GM12864 (cell line): ENCODE measurements at regions not wholly inside any gene's neighbourhood (a gene's known extent, or its start where the extent isn't known, plus 50 kb on each side); places are given as distances from the start of the nearest gene placed in this dataset.
"Not testable (repeated sequence)": the region's sequence is repeated elsewhere in the genome, so short reads cannot be mapped to it uniquely, and the experiment has no call there.

Experiments
- DNase-seq: peaks from one replicate; pipeline ENCODE4 v3.0.0-alpha.2; 2011; ENCODE audit warnings: low read depth
- H3K4me3 ChIP-seq: 2 replicates; pipeline ENCODE4 v1.5.1; 2011; ENCODE audit warnings: mild to moderate bottlenecking, low read depth, low read length, control low read depth
- TF ChIP-seq, protein P1 (sequence below): IDR thresholded peaks from 2 replicates; pipeline ENCODE4 v1.5.1; 2011; ENCODE audit warnings: low read depth, mild to moderate bottlenecking, moderate library complexity, low read length, control low read depth, inconsistent platforms; ENCODE audit errors: missing control alignments

DNA sequence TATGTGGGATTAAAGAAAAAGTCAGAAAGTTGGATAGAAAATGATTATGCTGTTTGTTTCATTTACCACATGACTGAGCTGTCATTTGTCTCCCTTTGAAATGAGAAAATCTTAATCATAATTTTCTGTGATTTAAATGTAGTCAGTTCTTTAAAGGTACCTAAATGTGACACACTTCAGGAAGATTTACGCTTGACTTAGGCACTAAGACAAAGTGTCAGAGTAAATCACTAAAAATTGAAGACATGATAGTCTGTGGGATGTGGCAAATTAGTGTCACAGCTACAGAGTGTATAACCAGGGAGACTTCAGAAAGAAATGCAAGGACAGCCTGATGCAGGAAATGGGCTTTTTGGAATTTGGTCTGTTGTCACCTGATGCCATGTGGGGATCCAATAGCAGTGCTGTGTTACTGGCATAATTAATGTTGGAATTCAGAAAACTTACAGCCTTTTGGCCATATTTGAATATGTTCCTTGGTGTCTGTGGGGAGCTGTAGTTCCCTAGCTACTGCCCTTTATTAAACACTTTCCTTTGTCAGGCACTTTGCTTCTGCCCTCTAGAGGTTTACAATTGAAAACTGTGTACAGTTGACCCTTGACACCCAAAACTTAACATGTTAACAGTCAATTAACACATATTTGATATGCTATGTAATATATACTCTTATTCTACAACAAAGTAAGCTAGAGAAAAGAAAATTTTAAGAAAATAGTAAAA, 493.8 kb downstream of the UTRN start:
- TF ChIP-seq, protein P1, sequence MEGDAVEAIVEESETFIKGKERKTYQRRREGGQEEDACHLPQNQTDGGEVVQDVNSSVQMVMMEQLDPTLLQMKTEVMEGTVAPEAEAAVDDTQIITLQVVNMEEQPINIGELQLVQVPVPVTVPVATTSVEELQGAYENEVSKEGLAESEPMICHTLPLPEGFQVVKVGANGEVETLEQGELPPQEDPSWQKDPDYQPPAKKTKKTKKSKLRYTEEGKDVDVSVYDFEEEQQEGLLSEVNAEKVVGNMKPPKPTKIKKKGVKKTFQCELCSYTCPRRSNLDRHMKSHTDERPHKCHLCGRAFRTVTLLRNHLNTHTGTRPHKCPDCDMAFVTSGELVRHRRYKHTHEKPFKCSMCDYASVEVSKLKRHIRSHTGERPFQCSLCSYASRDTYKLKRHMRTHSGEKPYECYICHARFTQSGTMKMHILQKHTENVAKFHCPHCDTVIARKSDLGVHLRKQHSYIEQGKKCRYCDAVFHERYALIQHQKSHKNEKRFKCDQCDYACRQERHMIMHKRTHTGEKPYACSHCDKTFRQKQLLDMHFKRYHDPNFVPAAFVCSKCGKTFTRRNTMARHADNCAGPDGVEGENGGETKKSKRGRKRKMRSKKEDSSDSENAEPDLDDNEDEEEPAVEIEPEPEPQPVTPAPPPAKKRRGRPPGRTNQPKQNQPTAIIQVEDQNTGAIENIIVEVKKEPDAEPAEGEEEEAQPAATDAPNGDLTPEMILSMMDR, result peak; percentile 20
- DNase-seq, result no peak
- H3K4me3 ChIP-seq, result no peak overlapping the region

DNA sequence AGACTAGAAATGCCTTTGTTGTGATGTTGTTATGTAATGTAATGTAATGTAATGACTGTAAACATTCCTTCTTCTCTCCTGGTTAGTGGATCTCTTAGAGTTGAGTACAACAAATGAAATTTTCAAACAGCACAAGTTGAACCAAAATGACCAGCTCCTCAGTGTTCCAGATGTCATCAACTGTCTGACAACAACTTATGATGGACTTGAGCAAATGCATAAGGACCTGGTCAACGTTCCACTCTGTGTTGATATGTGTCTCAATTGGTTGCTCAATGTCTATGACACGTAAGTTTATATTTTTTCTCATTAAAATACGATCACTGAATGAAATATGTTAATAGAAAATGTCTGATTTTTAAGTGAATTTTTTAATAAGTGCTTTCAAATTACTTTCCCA, 496.7 kb downstream of the UTRN start:
- no peak overlapping the region for H3K4me3 ChIP-seq
- DNase-seq, result no peak

DNA sequence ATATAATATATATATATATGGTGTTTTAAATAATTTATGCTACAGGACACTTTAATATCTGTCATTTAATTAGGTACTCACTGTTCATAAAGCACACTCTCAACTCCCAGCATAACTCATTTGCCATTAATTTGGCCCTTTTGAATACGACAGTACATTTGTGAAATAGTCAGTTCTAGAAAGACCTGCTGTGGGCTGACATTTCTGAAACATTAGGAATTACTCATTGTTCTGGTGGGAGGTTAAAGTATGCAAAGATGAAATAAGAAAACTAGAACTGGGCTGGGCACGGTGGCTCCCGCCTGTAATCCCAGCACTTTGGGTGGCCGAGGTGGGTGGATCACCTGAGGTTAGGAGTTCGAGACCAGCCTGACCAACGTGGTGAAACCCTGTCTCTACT, 497.5 kb downstream of the UTRN start:
- no peak overlapping the region for H3K4me3 ChIP-seq
- TF ChIP-seq, protein P1, result no peak
- DNase-seq, result no peak

More for the DNA sequence above, 496.7 kb downstream of the UTRN start:
- TF ChIP-seq, protein P1, result no peak

DNA sequence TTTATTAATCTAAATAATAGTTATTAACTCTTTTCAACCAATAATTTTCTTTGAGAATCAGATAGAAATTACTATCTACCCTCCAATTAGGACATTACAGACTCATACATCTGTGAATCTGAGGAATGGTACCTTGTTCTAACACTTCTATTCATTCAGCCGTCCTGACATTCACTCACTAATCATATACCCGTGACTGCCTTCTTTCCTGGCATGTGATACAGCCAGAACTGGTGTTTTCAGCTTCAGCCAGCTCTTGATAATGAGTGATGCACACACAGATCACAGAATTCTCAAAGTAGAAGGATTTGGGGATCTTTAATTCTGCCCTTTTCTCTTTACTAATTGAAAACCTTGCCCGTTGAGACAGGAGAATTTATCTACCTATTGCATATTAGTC, 499.9 kb downstream of the UTRN start:
- DNase-seq, result no peak

GRCh38 chr6:144786825-144787224, 501.7 kb downstream of the UTRN start:
- no peak for DNase-seq
- TF ChIP-seq, protein P1, result no peak
- H3K4me3 ChIP-seq, result no peak overlapping the region

More for the DNA sequence above, 499.9 kb downstream of the UTRN start:
- TF ChIP-seq, protein P1, result no peak
- no peak overlapping the region for H3K4me3 ChIP-seq

- DNase-seq, result no peak
- TF ChIP-seq, protein P1, result no peak
- no peak overlapping the region for H3K4me3 ChIP-seq
These were observed 508.6 kb downstream of the UTRN start for GRCh38 chr6:144793744-144794143.

DNA sequence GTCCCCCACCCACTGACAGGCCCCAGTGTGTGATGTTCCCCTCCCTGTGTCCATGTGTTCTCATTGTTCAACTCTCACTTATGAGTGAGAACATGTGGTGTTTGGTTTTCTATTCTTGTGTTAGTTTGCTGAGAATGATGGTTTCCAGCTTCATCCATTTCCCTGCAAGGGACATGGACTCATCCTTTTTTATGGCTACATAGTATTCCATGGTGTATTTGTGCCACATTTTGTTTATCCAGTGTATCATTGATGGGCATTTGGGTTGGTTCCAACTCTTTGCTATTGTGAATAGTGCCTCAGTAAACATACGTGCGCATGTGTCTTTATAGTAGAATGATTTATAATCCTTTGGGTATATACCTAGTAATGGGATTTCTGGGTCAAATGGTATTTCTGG, 509.9 kb downstream of the UTRN start:
- not testable (repeated sequence) for DNase-seq, H3K4me3 ChIP-seq
